Activated CD8-positive, alpha-beta memory T cell treated with anti-CD3 and anti-CD28 coated beads, Interleukin-2, amount 50 U/mL, for 1 hour (primary cell): ENCODE measurements at regions not wholly inside any gene's neighbourhood (a gene's known extent, or its start where the extent isn't known, plus 50 kb on each side); places are given as distances from the start of the nearest gene placed in this dataset.
"Not testable (repeated sequence)": the region's sequence is repeated elsewhere in the genome, so short reads cannot be mapped to it uniquely, and the experiment has no call there.

Source experiments
- DNase-seq: peaks from one replicate; pipeline ENCODE4 v3.0.0-alpha.2; 2020; ENCODE audit errors: extremely low read depth

- no peak for DNase-seq
Observed at GRCh38 chr15:94991718-94992117, 760.4 kb downstream of the MCTP2 start.

GRCh38 chr15:95009635-95010034, 778.3 kb downstream of the MCTP2 start:
- no peak for DNase-seq

- no peak for DNase-seq
Observed at GRCh38 chr15:95013381-95013780, 782.0 kb downstream of the MCTP2 start.

- no peak for DNase-seq
Observed at GRCh38 chr15:95016511-95017229, 785.3 kb downstream of the MCTP2 start.

- no peak for DNase-seq
Observed at GRCh38 chr15:95017666-95018328, 786.4 kb downstream of the MCTP2 start.

GRCh38 chr15:95018888-95019545, 787.7 kb downstream of the MCTP2 start:
- no peak for DNase-seq

GRCh38 chr15:95019907-95020306, 788.5 kb downstream of the MCTP2 start:
- no peak for DNase-seq

- DNase-seq = no peak
Observed at GRCh38 chr15:95021816-95022215, 790.5 kb downstream of the MCTP2 start.

GRCh38 chr15:95024351-95024750, 793.0 kb downstream of the MCTP2 start:
- DNase-seq = no peak

GRCh38 chr15:95025924-95026728, 794.8 kb downstream of the MCTP2 start:
- no peak for DNase-seq

GRCh38 chr15:95027981-95028380, 796.6 kb downstream of the MCTP2 start:
- no peak for DNase-seq

GRCh38 chr15:95032156-95032555, 800.8 kb downstream of the MCTP2 start:
- DNase-seq = no peak

- DNase-seq = no peak
Observed at GRCh38 chr15:95035106-95035505, 803.7 kb downstream of the MCTP2 start.

- DNase-seq = no peak
Observed at GRCh38 chr15:95041297-95041696, 809.9 kb downstream of the MCTP2 start.

GRCh38 chr15:95043236-95043932, 812.0 kb downstream of the MCTP2 start:
- DNase-seq = not testable (repeated sequence)

- no peak for DNase-seq
Observed at GRCh38 chr15:95043933-95044313, 812.6 kb downstream of the MCTP2 start.

GRCh38 chr15:95044745-95045417, 813.5 kb downstream of the MCTP2 start:
- no peak for DNase-seq

GRCh38 chr15:95051861-95052260, 820.5 kb downstream of the MCTP2 start:
- DNase-seq = no peak

GRCh38 chr15:95059346-95059905, 828.1 kb downstream of the MCTP2 start:
- no peak for DNase-seq

- no peak for DNase-seq
Observed at GRCh38 chr15:95068701-95069521, 837.5 kb downstream of the MCTP2 start.
